ENCODE measurements at regions not wholly inside any gene's neighbourhood (a gene's known extent, or its start where the extent isn't known, plus 50 kb on each side); places are given as distances from the start of the nearest gene placed in this dataset.

- no peak for DNase-seq
Measured at GRCh38 chr4:13248621-13249298, 235.4 kb downstream of the RAB28 start.

DNA sequence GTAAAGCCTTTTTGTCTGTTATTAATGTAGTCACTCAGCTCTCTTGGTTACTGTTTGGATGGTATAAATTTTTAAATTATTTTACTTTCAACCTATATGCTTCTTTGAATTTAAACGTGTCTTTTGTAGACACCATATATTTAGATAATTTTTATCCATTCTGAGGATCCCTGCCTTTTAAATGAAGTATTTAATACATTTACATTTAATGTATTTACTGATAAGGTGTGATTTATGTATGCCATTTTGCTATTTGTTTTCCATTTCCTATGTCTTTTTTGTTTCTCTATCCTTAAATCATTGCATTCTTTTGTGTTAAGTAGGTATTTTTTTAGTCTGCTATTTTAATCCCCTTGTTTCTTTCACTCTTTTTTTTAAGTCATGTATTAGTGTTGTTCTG lies 238.0 kb downstream of the RAB28 start:
- no peak for DNase-seq

GRCh38 chr4:13244444-13244843 lies 239.7 kb downstream of the RAB28 start:
- no peak for DNase-seq

- DNase-seq: no peak
Measured at GRCh38 chr4:13243152-13243551, 241.0 kb downstream of the RAB28 start.

- no peak for DNase-seq
Measured at GRCh38 chr4:13240066-13240465, 244.1 kb downstream of the RAB28 start.

DNA sequence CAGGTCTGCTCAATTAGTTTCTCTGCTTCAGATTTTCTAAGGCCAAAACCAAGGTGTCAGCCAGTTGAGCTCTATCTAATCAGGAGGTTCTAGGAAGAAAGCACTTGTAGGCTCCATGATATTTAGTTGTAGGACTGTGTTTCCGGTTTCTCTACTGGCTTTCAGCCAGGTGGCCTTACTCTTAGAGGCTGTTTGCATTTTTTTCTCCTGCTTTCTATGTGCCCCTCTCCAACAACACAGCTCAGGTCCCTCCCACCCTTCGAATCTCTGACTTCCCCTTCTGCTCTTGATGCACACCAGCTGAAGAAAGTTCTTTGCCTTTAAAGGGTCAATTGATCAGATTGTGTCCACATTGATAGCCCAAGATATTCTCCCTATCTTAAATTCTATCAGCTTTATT lies 245.2 kb downstream of the RAB28 start:
- no peak for DNase-seq

- DNase-seq: no peak
Measured at GRCh38 chr4:13236485-13236884, 247.7 kb downstream of the RAB28 start.

DNA sequence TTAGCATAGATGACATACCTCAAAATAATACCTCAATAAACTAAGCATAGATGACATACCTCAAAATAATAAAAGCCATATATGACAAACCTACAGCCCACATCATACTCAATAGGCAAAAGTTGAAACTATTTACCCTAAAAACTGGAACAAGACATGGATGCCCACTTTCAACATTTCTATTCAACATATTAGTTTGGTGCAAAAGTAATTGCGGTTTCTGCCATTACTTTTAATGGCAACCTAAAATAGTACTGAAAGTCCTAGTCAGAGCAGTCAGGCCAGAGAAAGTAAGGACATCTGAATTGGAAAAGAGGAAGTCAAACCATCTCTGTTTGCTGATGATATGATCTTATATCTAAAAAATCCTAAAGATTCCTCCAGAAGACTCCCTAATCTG lies 250.4 kb downstream of the RAB28 start:
- no peak for DNase-seq

- no peak for DNase-seq
Measured at GRCh38 chr4:13219971-13220370, 264.2 kb downstream of the RAB28 start.

GRCh38 chr4:13218326-13218958 lies 265.7 kb downstream of the RAB28 start:
- DNase-seq: no peak

- no peak for DNase-seq
Measured at GRCh38 chr4:13215560-13215959, 268.6 kb downstream of the RAB28 start.

DNA sequence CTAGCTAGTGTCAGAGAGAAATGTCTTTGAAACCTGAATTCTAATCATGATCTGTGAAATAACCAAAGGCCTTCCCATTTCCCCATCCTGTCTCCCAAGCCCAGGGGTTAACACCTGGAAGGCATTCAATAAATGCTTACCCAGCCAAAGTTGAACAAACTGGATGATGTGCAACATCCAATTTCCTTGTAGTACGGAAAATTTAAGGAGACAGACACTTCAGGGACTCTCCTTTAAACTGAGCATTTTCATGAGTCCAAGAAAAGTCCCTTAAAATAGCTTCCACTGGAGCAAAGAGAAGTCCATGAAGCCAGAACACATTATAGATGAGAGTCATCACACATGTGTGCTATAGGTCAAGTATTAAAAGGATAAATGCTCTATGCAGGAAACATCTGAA lies 271.2 kb downstream of the RAB28 start:
- no peak for DNase-seq

GRCh38 chr4:13209600-13209999 lies 274.5 kb downstream of the RAB28 start:
- DNase-seq: no peak

GRCh38 chr4:13208558-13209193 lies 275.5 kb downstream of the RAB28 start:
- no peak for DNase-seq

GRCh38 chr4:13207226-13207625 lies 276.9 kb downstream of the RAB28 start:
- no peak for DNase-seq

DNA sequence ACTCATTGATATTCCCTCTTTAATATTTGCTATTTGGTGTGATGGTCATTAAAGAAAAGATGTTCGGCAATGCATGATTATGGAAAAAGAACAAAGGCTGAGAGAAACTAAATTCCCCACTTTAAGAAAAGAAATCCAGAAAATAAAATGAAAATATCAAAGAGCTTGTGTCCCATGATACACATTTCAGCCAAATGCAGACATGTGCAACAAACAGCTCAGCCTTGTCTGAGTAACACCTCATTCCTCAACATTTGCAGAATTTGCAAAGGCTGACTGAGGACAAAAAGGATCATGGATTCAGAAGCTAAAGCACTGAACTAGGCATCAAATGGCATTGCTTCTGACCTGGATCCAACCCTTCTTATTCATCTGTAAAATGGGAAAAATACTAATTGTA lies 281.0 kb downstream of the RAB28 start:
- no peak for DNase-seq

- DNase-seq: no peak
Measured at GRCh38 chr4:13202701-13203100, 281.4 kb downstream of the RAB28 start.

DNA sequence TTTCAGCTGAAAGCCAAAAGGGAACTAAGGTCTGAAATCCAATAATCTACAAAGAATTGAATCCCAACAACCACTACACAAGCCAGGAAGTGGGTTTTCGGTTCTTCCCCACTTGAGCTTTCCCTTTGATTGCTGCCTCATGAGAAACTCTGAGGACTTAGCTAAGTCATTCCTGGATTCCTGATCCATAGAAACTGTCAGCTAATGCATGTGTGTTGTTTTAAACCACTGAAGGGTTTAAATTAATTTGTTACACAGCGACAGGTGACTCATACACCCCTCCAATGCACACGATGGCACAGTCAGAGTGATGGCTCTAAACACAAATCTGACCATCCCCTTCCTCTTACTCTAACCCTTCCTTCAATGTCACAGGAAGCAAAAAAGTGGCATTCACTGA lies 282.9 kb downstream of the RAB28 start:
- no peak for DNase-seq

DNA sequence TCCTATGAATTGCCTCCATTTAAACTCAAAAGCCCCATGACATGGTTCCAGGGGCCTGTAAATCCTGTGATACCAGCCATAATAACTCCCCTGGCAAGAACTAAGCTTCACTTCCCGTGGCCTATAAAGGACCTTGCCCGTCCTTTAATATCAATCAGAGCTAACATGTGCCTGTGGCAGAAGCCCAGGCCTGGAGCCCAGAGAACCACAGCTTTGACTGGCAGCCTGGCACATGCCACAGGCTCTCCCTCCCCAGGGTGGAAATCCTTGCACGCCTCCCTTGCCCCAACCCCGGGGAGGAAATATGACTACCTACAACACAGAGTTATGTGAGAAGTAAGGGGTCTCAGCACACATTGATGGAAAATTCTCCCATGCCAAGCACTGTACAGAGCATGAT lies 287.4 kb downstream of the RAB28 start:
- DNase-seq: no peak

DNA sequence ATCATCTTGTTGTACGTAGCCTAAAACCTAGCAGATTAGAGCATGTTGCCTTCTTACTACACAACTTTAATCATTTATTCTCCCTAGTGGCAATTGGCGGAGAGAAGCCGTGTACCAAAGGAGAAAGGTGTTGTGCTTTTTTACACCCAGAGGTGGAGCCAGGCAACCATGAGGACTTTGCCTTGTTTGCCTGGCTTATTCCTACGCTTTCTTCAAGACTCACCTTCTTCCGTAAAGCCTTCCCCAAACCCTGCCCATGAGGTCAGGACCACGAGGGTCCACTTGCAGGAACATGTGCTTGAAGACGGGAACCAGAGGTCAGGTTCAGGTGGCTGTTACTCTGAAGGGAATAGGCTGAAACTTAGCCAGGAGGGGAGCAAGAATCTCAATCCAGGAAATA lies 290.5 kb downstream of the RAB28 start:
- no peak for DNase-seq

GRCh38 chr4:13190093-13190721 lies 293.9 kb downstream of the RAB28 start:
- DNase-seq: no peak

- DNase-seq: no peak
Measured at GRCh38 chr4:13184199-13184598, 299.9 kb downstream of the RAB28 start.

DNA sequence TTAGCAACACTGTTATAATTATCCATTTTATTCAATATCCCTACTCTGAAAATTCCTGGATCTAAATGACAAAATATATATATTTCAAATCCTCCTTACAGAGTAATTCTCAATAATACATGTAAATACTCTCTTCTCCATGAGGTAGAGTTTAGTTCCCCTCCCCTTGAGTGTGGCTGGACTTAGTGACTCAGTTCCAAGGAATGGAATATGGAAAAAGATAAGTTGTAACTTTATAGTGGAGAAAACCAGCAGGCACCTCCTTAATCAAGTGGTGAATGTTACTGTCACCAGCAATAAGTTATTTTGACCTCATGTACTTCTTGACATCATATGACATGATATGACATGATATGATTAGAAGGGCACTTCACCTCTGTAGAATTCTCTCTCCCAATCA lies 302.0 kb downstream of the RAB28 start:
- no peak for DNase-seq

DNA sequence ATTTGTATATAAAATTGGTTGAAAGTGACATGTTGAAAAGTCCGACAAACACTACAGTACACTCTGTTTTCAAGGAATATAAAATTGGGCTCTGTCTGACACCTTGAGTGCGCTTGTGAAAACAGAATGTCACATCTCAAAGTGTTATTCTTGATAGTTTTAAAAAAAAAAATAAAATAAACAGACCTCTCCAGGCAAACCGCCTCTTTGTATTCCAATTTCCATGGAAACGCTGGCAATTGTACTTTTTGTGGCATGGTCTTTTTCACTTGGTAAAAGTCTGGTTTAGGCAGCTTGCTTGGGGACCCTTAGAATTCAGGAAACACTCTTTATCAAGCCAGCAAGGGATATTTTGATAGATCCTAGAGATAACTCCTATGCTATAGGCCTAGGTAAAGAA lies 302.5 kb downstream of the RAB28 start:
- DNase-seq: no peak
